Ovary (tissue), 7 donors: ENCODE measurements at regions not wholly inside any gene's neighbourhood (a gene's known extent, or its start where the extent isn't known, plus 50 kb on each side); places are given as distances from the start of the nearest gene placed in this dataset.
A peak's percentile ranks its signal among the peaks of the same experiment; 100 is the strongest.

Source experiments
- DNase-seq, 5 donors: peaks; one replicate each; pipeline ENCODE4 v3.0.0-alpha.2; 2019 to 2020
- H3K27ac ChIP-seq, 2 donors: fragments of 200-600 bp; one replicate each; pipeline versions ENCODE4 v1.5.1 to v1.8.0; 2019 to 2022
- H3K27me3 ChIP-seq: fragments of 200-600 bp; one replicate; pipeline ENCODE4 v1.8.0; 2022
- H3K36me3 ChIP-seq: fragments of 200-600 bp; sonication (generic); one replicate; pipeline ENCODE4 v1.5.1; 2019
- H3K4me1 ChIP-seq: one replicate; pipeline ENCODE4 v1.8.1; 2013; ENCODE audit warnings: mild to moderate bottlenecking, moderate library complexity; ENCODE audit not compliant: insufficient read depth
- H3K4me3 ChIP-seq: fragments of 200-600 bp; sonication (generic); one replicate; pipeline ENCODE4 v1.5.1; 2017
- H3K9me3 ChIP-seq, 2 donors: fragments of 200-600 bp in 1 of 2; sonication (generic) in 1 of 2; one replicate each; pipeline versions ENCODE4 v1.5.1 to v1.8.1; 2013 to 2019; ENCODE audit warnings: mild to moderate bottlenecking in 1 of 2, moderate library complexity in 1 of 2
- EP300 ChIP-seq: sonication (generic); formaldehyde crosslinking; IDR thresholded peaks from one replicate; pipeline ENCODE4 v1.6.1; 2017; ENCODE audit warnings: antibody characterized with exemption
- POLR2A ChIP-seq: fragments of 450-650 bp; IDR thresholded peaks from one replicate; pipeline ENCODE4 v1.6.1; 2017; ENCODE audit warnings: antibody characterized with exemption, mild to moderate bottlenecking, moderate library complexity
- WGBS, 3 donors: extraction: QIAGEN DNeasy Blood & Tissue Kit in 1 of 3; methylation state at CpG; one replicate each; pipeline versions ENCODE4 v1.1.5 to v1.1.7; 2013 to 2017; 5-methylcytosine and 5-hydroxymethylcytosine counted together
- intact Hi-C, 4 donors: fragments of 100-400 bp; cut with DNase I; formaldehyde crosslinking; loops; one replicate each; pipeline versions ENCODE4 v1.11.0 to v1.15.1; 2022 to 2023
- TF ChIP-seq, protein P1 (sequence below), 3 donors: fragments of 450-650 bp in 2 of 3; fragments of 200-600 bp in 1 of 3; IDR thresholded peaks; one replicate each; pipeline versions ENCODE4 v1.5.1 to v1.8.0; 2016 to 2022; ENCODE audit warnings: antibody characterized with exemption in 3 of 3, mild to moderate bottlenecking in 1 of 3
- donor health status: DM: no; HTN: no; CAD: no; lungs with moderate emphysema.
- donor health status: DM: no; HTN: no; CAD: no.
- donor health status: Bipolar disorder and iron deficiency.
- donor health status: DM: no; HTN: no; CAD: no.
- donor health status: DM: yes; HTN: yes; CAD: no.

DNA sequence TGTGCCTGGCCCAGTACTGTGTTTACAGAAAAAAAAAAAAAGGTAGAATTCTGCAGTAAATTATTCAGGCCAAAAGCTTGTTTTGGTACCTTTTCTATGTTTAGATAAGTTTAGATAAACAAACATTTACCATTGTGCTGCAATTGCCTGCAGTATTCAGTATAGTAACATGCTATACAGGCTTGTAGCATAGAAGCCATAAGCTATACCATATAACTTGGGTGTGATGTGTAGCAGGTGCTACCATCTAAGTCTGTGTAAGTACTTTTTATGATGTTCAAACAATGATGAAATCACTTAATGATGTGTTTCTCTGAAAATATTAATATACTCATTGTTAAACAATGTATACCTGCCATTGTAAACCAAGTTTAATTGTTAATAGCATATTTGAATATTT lies 241.6 kb upstream of the HS3ST1 start:
- no peaks in the 10 kb centered on the region for H3K9me3 ChIP-seq
- TF ChIP-seq POLR2A (no peak), EP300 (no peak)
- TF ChIP-seq, protein P1, sequence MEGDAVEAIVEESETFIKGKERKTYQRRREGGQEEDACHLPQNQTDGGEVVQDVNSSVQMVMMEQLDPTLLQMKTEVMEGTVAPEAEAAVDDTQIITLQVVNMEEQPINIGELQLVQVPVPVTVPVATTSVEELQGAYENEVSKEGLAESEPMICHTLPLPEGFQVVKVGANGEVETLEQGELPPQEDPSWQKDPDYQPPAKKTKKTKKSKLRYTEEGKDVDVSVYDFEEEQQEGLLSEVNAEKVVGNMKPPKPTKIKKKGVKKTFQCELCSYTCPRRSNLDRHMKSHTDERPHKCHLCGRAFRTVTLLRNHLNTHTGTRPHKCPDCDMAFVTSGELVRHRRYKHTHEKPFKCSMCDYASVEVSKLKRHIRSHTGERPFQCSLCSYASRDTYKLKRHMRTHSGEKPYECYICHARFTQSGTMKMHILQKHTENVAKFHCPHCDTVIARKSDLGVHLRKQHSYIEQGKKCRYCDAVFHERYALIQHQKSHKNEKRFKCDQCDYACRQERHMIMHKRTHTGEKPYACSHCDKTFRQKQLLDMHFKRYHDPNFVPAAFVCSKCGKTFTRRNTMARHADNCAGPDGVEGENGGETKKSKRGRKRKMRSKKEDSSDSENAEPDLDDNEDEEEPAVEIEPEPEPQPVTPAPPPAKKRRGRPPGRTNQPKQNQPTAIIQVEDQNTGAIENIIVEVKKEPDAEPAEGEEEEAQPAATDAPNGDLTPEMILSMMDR (IDR thresholded peaks at IDR 0.05), result no peak
- no peaks in the 10 kb centered on the region for H3K27me3 ChIP-seq
- no peak overlapping the region for H3K27ac ChIP-seq
- intact Hi-C loops, result no loop called here
- no peaks in the 10 kb centered on the region for H3K36me3 ChIP-seq
- H3K4me3 ChIP-seq, result no peak overlapping the region
- H3K4me1 ChIP-seq, result no peaks in the 10 kb centered on the region
- DNase-seq, result no peak

DNA sequence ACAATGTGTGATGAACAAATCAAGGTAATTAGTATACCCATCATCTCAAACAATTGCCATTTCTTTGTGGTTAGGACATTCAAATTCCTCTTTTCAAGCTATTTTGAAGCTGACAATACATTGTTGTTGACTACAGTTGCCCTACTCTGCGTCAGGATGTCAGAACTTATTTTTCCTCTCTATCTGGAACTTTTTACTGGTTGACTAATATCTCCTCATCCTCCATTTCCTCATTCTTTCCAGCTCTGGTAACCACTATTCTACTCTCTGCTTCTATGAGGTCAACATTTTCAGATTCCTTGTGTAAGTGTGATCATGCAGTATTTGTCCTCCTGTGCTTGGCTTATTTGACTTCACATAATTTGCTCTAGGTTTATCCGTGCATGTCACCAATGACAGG lies 240.5 kb upstream of the HS3ST1 start:
- TF ChIP-seq EP300 (no peak), POLR2A (no peak)
- TF ChIP-seq, protein P1 (IDR thresholded peaks at IDR 0.05), result no peak
- WGBS, 3 donors, result 94 to 97% (median 95%) methylated on average over 2 of the region's 2 CpGs

DNA sequence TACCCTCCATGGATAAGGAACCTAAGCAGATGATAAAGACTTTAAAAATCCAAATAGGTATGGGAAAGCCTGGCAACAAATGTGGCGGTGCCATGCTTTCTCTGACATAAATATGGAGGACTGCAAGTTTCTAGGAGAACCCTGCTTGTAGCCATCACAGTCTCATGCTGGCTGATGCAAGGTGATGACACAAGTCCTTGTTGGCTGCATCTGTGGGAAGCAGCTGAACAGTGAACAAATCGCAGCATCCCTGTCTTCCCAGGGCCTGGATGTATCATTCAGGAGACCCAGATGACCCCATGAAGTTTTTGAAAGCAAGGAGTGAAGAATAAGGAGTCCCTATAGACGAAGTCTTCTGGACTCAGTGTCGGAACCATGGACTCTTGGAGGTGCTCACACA lies 234.4 kb upstream of the HS3ST1 start:
- intact Hi-C loops, result no loop called here
- Histone ChIP-seq H3K4me1 (no peaks in the 10 kb centered on the region), H3K36me3 (no peaks in the 10 kb centered on the region), H3K4me3 (no peak overlapping the region), H3K27ac (no peak overlapping the region), H3K27me3 (no peaks in the 10 kb centered on the region), H3K9me3 (no peaks in the 10 kb centered on the region)
- DNase-seq, result no peak
- WGBS, 3 donors, result 94 to 98% (median 94%) methylated on average over 4 of the region's 4 CpGs
- TF ChIP-seq, protein P1 (IDR thresholded peaks at IDR 0.05), result no peak
- TF ChIP-seq POLR2A (no peak), EP300 (no peak)

More for the DNA sequence above, 240.5 kb upstream of the HS3ST1 start:
- no peak overlapping the region for H3K27ac ChIP-seq
- H3K9me3 ChIP-seq, result no peaks in the 10 kb centered on the region
- H3K4me1 ChIP-seq, result no peaks in the 10 kb centered on the region
- no peaks in the 10 kb centered on the region for H3K27me3 ChIP-seq
- no peak for DNase-seq
- no peaks in the 10 kb centered on the region for H3K36me3 ChIP-seq
- intact Hi-C loops, result no loop called here
- H3K4me3 ChIP-seq, result no peak overlapping the region

DNA sequence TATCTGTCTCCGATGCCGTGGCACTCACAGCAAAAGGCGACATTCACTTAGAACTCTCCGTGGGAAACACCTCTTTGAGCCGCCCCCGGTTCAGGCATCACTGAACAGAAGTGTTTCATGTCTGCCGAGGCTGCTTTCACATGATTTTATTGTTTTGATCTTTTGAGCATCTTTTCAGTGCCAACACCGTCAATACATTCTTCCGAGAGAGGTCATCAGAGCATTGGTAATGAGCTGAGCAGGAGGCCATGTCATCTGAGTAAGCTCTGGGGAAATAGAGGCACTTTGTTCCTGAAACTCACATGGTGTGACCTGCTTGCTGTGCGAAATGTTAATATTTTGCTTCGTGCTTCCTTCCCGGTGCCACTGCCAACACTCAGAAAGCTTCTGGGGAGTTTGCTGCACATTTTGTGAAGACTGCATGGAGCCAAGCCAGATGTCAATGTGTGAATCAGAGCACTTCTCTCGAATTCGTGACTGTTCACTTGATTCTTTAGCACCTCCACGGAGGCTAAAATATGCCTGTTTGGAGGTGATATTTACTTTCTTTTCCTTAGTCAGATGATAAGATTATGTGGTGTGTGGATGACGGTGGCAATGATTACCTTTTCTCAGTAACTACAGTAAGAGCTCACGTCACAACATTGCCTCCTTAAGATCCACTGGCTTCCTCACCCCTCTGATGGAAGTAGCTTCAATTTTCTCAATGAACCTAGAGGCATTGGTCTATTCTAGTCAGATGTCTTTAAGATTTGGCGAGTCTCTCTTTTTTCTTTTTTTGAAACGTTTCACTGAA lies 222.3 kb upstream of the HS3ST1 start:
- H3K27ac ChIP-seq, result no peak overlapping the region
- no peaks in the 10 kb centered on the region for H3K36me3 ChIP-seq
- DNase-seq, result peak in 1 of 5 donors; percentile 14
- no peaks in the 10 kb centered on the region for H3K4me1 ChIP-seq
- TF ChIP-seq, protein P1 (IDR thresholded peaks at IDR 0.05), result no peak
- TF ChIP-seq POLR2A, result no peak
- TF ChIP-seq EP300, result no peak
- intact Hi-C loops, result no loop called here
- 31 to 60% (median 35%) methylated on average over 19 of the region's 19 CpGs for WGBS, 3 donors
- H3K9me3 ChIP-seq, result no peaks in the 10 kb centered on the region
- H3K4me3 ChIP-seq, result no peak overlapping the region
- no peaks in the 10 kb centered on the region for H3K27me3 ChIP-seq
